Neural cell (in vitro differentiated cells): ENCODE measurements at regions not wholly inside any gene's neighbourhood (a gene's known extent, or its start where the extent isn't known, plus 50 kb on each side); places are given as distances from the start of the nearest gene placed in this dataset.

Experiments
- H2AFZ ChIP-seq: fragments of 200-600, 300-800 bp; sonication (generic), shearing (Covaris generic); 2 replicates; pipeline ENCODE4 v1.6.0; 2014; ENCODE audit warnings: low read depth, mild to moderate bottlenecking, antibody characterized with exemption, low read length, moderate library complexity
- H3F3A ChIP-seq: fragments of 200-600 bp; shearing (Covaris generic); 2 replicates; pipeline ENCODE4 v1.6.1; 2016; ENCODE audit warnings: mild to moderate bottlenecking, moderate library complexity, mixed read lengths, antibody characterized with exemption, low read length; ENCODE audit not compliant: insufficient read depth, poor library complexity, severe bottlenecking
- H3K27ac ChIP-seq: fragments of 200-600, 300-800 bp; sonication (generic), shearing (Covaris generic); 2 replicates; pipeline ENCODE4 v1.5.1; 2014; ENCODE audit warnings: mild to moderate bottlenecking, low read length, moderate library complexity
- H3K27me3 ChIP-seq: fragments of 300-800, 200-600 bp; sonication (generic), shearing (Covaris generic); 2 replicates; pipeline ENCODE4 v1.6.0; 2014; ENCODE audit warnings: mild to moderate bottlenecking, low read depth, low read length, moderate library complexity; ENCODE audit not compliant: insufficient read depth
- H3K36me3 ChIP-seq: fragments of 300-800, 200-600 bp; sonication (generic), shearing (Covaris generic); 2 replicates; pipeline ENCODE4 v1.5.1; 2014; ENCODE audit warnings: mild to moderate bottlenecking, antibody characterized with exemption, low read length, moderate library complexity; ENCODE audit not compliant: insufficient read depth
- H3K4me2 ChIP-seq: fragments of 300-800, 200-600 bp; sonication (generic), shearing (Covaris generic); 2 replicates; pipeline ENCODE4 v1.6.0; 2014; ENCODE audit warnings: mild to moderate bottlenecking, low read length
- H3K4me3 ChIP-seq: fragments of 300-800, 200-600 bp; sonication (generic), shearing (Covaris generic); 2 replicates; pipeline ENCODE4 v1.5.1; 2014; ENCODE audit warnings: mild to moderate bottlenecking, low read length, moderate library complexity
- H3K79me2 ChIP-seq: fragments of 200-600 bp; shearing (Covaris generic); replicated peaks from 2 replicates; pipeline ENCODE4 v1.6.0; 2014; ENCODE audit warnings: mild to moderate bottlenecking, low read length, moderate library complexity; ENCODE audit not compliant: insufficient read depth
- H3K9ac ChIP-seq: fragments of 300-800, 200-600 bp; sonication (generic), shearing (Covaris generic); 2 replicates; pipeline ENCODE4 v1.6.1; 2016; ENCODE audit warnings: mild to moderate bottlenecking, low read length, mixed read lengths
- H3K9me2 ChIP-seq: fragments of 200-600 bp; shearing (Covaris generic); 2 replicates; pipeline ENCODE4 v1.6.1; 2016; ENCODE audit warnings: mild to moderate bottlenecking, low read length, mixed read lengths; ENCODE audit not compliant: insufficient read depth
- H3K9me3 ChIP-seq: fragments of 200-600, 300-800 bp; sonication (generic), shearing (Covaris generic); 2 replicates; pipeline ENCODE4 v1.6.1; 2016; ENCODE audit warnings: mild to moderate bottlenecking, mixed run types, low read length, moderate library complexity, mixed read lengths
- H4K20me1 ChIP-seq: fragments of 200-600 bp; shearing (Covaris generic); 2 replicates; pipeline ENCODE4 v1.6.1; 2016; ENCODE audit warnings: mild to moderate bottlenecking, mixed run types; ENCODE audit not compliant: insufficient read depth
- CTCF ChIP-seq: fragments of 450-650 bp; IDR thresholded peaks from 2 replicates; pipeline ENCODE4 v1.5.1; 2014; ENCODE audit warnings: antibody characterized with exemption, mild to moderate bottlenecking, moderate library complexity; ENCODE audit not compliant: poor library complexity, severe bottlenecking
- EP300 ChIP-seq: fragments of 450-650 bp; conservative IDR thresholded peaks from 2 replicates; pipeline ENCODE4 v1.6.1; 2014; ENCODE audit warnings: antibody characterized with exemption, mild to moderate bottlenecking, moderate library complexity; ENCODE audit not compliant: poor library complexity, severe bottlenecking
- EZH2 ChIP-seq: fragments of 200-600, 300-800 bp; shearing (Covaris generic), sonication (generic); IDR thresholded peaks from 2 replicates; pipeline ENCODE4 v1.6.1; 2014; ENCODE audit warnings: antibody characterized with exemption, low read length, borderline replicate concordance, mild to moderate bottlenecking; ENCODE audit not compliant: insufficient read depth, poor library complexity, severe bottlenecking
- MXI1 ChIP-seq: fragments of 450-650 bp; conservative IDR thresholded peaks from 2 replicates; pipeline ENCODE4 v1.6.1; 2014; ENCODE audit warnings: antibody characterized with exemption, mild to moderate bottlenecking; ENCODE audit not compliant: poor library complexity, severe bottlenecking
- POLR2AphosphoS5 ChIP-seq: IDR thresholded peaks from 2 replicates; pipeline ENCODE4 v1.6.1; 2012
- RAD21 ChIP-seq: fragments of 450-650 bp; conservative IDR thresholded peaks from 2 replicates; pipeline ENCODE4 v1.6.1; 2014; ENCODE audit warnings: antibody characterized with exemption, mild to moderate bottlenecking, moderate library complexity
- REST ChIP-seq: IDR thresholded peaks from 2 replicates; pipeline ENCODE4 v1.6.1; 2012; ENCODE audit warnings: borderline replicate concordance
- SMC3 ChIP-seq: fragments of 450-650 bp; conservative IDR thresholded peaks from 2 replicates; pipeline ENCODE4 v1.6.1; 2014; ENCODE audit warnings: antibody characterized with exemption, mild to moderate bottlenecking, moderate library complexity; ENCODE audit not compliant: poor library complexity
- TAF1 ChIP-seq: IDR thresholded peaks from 2 replicates; pipeline ENCODE4 v1.6.1; 2012; ENCODE audit warnings: low read depth

DNA sequence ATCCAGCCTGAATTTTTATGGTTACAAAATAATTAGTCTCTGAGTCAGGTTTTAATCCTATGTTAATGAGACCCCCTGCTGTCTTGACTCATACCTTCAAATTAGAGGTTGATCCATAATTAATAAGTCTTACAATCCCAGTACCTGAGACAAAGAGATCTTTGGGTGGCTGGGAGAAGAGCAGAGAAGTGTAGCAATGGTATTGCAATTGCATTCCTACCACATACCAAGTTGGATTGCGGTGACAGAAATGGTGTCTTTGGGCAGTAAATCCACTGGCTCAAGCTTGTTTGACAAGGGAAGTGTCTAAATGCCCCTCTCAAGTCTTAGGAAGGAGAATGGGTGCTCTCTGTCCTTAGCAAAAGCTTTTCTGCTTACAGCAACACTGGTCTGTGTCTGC is 150.4 kb downstream of the BTBD3 start:
- no peak for TF ChIP-seq MXI1
- no peak for TF ChIP-seq REST
- TF ChIP-seq POLR2AphosphoS5, result no peak
- no peak for TF ChIP-seq CTCF
- no peak for TF ChIP-seq EP300
- TF ChIP-seq RAD21, result no peak
- no peak for TF ChIP-seq EZH2
- no peak for TF ChIP-seq SMC3
- TF ChIP-seq TAF1, result no peak
- no peak overlapping the region for H3K4me2 ChIP-seq
- no peaks in the 10 kb centered on the region for H3K9me3 ChIP-seq
- no peak overlapping the region for H3K9ac ChIP-seq
- no peaks in the 10 kb centered on the region for H3F3A ChIP-seq
- no peak overlapping the region for H3K4me3 ChIP-seq
- no peaks in the 10 kb centered on the region for H4K20me1 ChIP-seq
- no peaks in the 10 kb centered on the region for H3K9me2 ChIP-seq
- H2AFZ ChIP-seq, result no peak overlapping the region
- no peaks in the 10 kb centered on the region for H3K79me2 ChIP-seq
- no peaks in the 10 kb centered on the region for H3K36me3 ChIP-seq
- no peak overlapping the region for H3K27ac ChIP-seq
- H3K27me3 ChIP-seq, result no peaks in the 10 kb centered on the region

DNA sequence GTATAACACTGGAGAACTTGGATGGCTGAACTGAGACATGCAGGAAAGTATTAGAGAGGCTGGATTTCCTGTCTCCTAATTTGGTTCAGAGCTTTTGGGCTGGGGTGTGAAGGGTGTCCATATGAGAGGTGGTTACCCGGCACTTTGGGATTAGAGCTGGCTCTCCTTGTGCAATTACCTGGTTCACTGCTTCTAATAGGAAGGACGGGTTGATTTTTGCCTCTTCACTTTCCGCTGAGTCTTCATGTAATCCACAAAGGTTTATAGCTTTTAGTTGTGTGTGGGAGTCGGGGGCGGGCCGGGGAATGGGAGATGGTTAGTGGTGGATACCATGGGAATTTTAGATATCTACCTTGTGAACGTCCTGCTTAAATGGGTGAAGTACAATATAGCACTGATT is 151.5 kb downstream of the BTBD3 start:
- H4K20me1 ChIP-seq, result no peaks in the 10 kb centered on the region
- H3F3A ChIP-seq, result no peaks in the 10 kb centered on the region
- H3K9me3 ChIP-seq, result no peaks in the 10 kb centered on the region
- no peak overlapping the region for H3K27ac ChIP-seq
- H2AFZ ChIP-seq, result no peak overlapping the region
- H3K9me2 ChIP-seq, result no peaks in the 10 kb centered on the region
- no peak overlapping the region for H3K9ac ChIP-seq
- H3K27me3 ChIP-seq, result no peaks in the 10 kb centered on the region
- H3K79me2 ChIP-seq, result no peaks in the 10 kb centered on the region
- H3K4me3 ChIP-seq, result no peak overlapping the region
- H3K4me2 ChIP-seq, result no peak overlapping the region
- TF ChIP-seq EP300, result no peak
- TF ChIP-seq SMC3, result no peak
- TF ChIP-seq RAD21, result no peak
- TF ChIP-seq CTCF, result no peak
- no peak for TF ChIP-seq EZH2
- TF ChIP-seq REST, result no peak
- no peak for TF ChIP-seq MXI1
- no peak for TF ChIP-seq POLR2AphosphoS5
- TF ChIP-seq TAF1, result no peak
- no peaks in the 10 kb centered on the region for H3K36me3 ChIP-seq
